BJ (cell line): ENCODE measurements at regions not wholly inside any gene's neighbourhood (a gene's known extent, or its start where the extent isn't known, plus 50 kb on each side); places are given as distances from the start of the nearest gene placed in this dataset.
"Not testable (repeated sequence)": the region's sequence is repeated elsewhere in the genome, so short reads cannot be mapped to it uniquely, and the experiment has no call there.

Source experiments
- CTCF ChIA-PET: fragments of 350-600 bp; formaldehyde crosslinking; extraction: SDS; loops from one replicate; lab custom pipeline; 2021; ENCODE audit warnings: antibody characterized with exemption, inconsistent platforms; lab: Yijun Ruan, JAX
- POLR2A ChIA-PET: fragments of 300-600 bp; sonication (Branson Sonifier 250); formaldehyde crosslinking; extraction: SDS; loops from one replicate; lab custom pipeline; 2021; ENCODE audit warnings: antibody characterized with exemption; lab: Charles Lee
- DNase-seq: peaks from one replicate; pipeline ENCODE4 v3.0.0-alpha.2; 2011; ENCODE audit warnings: low read depth
- H3K27me3 ChIP-seq: 2 replicates; pipeline ENCODE4 v1.6.0; 2011; ENCODE audit warnings: low read length; ENCODE audit not compliant: control insufficient read depth, insufficient read depth
- H3K36me3 ChIP-seq: 2 replicates; pipeline ENCODE4 v1.5.1; 2011; ENCODE audit warnings: low read length; ENCODE audit not compliant: control insufficient read depth, insufficient read depth
- H3K4me3 ChIP-seq: 2 replicates; pipeline ENCODE4 v1.5.1; 2011; ENCODE audit warnings: low read depth, mild to moderate bottlenecking, control low read depth, low read length
- CTCF ChIP-seq: IDR thresholded peaks from 2 replicates; pipeline ENCODE4 v1.5.1; 2011; ENCODE audit warnings: low read depth, mild to moderate bottlenecking, control low read depth, inconsistent platforms, low read length, moderate library complexity; ENCODE audit not compliant: insufficient read depth

GRCh38 chr2:88999365-88999764 lies 307.9 kb downstream of the RPIA start:
- TF ChIP-seq CTCF, result no peak
- ChIA-PET POLR2A (no interaction called here), CTCF (no interaction called here)
- H3K36me3 ChIP-seq, result no peaks in the 10 kb centered on the region
- H3K4me3 ChIP-seq, result no peak overlapping the region
- DNase-seq, result no peak
- H3K27me3 ChIP-seq, result no peaks in the 10 kb centered on the region

- ChIA-PET CTCF (no interaction called here), POLR2A (no interaction called here)
- no peak for DNase-seq
- no peak overlapping the region for H3K4me3 ChIP-seq
- no peaks in the 10 kb centered on the region for H3K36me3 ChIP-seq
- no peak for TF ChIP-seq CTCF
- H3K27me3 ChIP-seq, result no peaks in the 10 kb centered on the region
These were observed 308.8 kb downstream of the RPIA start for GRCh38 chr2:89000235-89000634.

- POLR2A ChIA-PET, DNase-seq, CTCF ChIA-PET, H3K4me3 ChIP-seq, H3K36me3 ChIP-seq, H3K27me3 ChIP-seq: not testable (repeated sequence)
These were observed 312.8 kb downstream of the RPIA start for GRCh38 chr2:89004238-89004637.

- H3K4me3 ChIP-seq, POLR2A ChIA-PET, DNase-seq, H3K36me3 ChIP-seq, CTCF ChIA-PET, H3K27me3 ChIP-seq: not testable (repeated sequence)
These were observed 329.1 kb downstream of the RPIA start for GRCh38 chr2:89020566-89020965.

- H3K27me3 ChIP-seq, DNase-seq, POLR2A ChIA-PET, CTCF ChIA-PET, H3K4me3 ChIP-seq, H3K36me3 ChIP-seq: not testable (repeated sequence)
These were observed 334.8 kb downstream of the RPIA start for GRCh38 chr2:89026296-89026695.

GRCh38 chr2:89027115-89027514 lies 335.6 kb downstream of the RPIA start:
- POLR2A ChIA-PET, DNase-seq, H3K36me3 ChIP-seq, H3K4me3 ChIP-seq, H3K27me3 ChIP-seq, CTCF ChIA-PET: not testable (repeated sequence)

GRCh38 chr2:89027536-89027935 lies 336.1 kb downstream of the RPIA start:
- H3K27me3 ChIP-seq, DNase-seq, CTCF ChIA-PET, H3K4me3 ChIP-seq, POLR2A ChIA-PET, H3K36me3 ChIP-seq: not testable (repeated sequence)

- H3K27me3 ChIP-seq, H3K4me3 ChIP-seq, CTCF ChIA-PET, DNase-seq, H3K36me3 ChIP-seq, POLR2A ChIA-PET: not testable (repeated sequence)
These were observed 337.8 kb downstream of the RPIA start for GRCh38 chr2:89029257-89029656.
